ENCODE measurements at regions not wholly inside any gene's neighbourhood (a gene's known extent, or its start where the extent isn't known, plus 50 kb on each side); places are given as distances from the start of the nearest gene placed in this dataset.
A peak's percentile ranks its signal among the peaks of the same experiment; 100 is the strongest.
"Not testable (repeated sequence)": the region's sequence is repeated elsewhere in the genome, so short reads cannot be mapped to it uniquely, and the experiment has no call there.

- DNase-seq: no peak
Measured at GRCh38 chr5:17989567-17990563, 355.6 kb downstream of the TAF11L14 start.

- DNase-seq: no peak
Measured at GRCh38 chr5:17991775-17992174, 357.5 kb downstream of the TAF11L14 start.

GRCh38 chr5:17992291-17992690, 358.0 kb downstream of the TAF11L14 start:
- DNase-seq: no peak

GRCh38 chr5:17995997-17996396, 361.7 kb downstream of the TAF11L14 start:
- peak; percentile 44 for DNase-seq

- no peak for DNase-seq
Measured at GRCh38 chr5:17999858-18000257, 365.6 kb downstream of the TAF11L14 start.

- peak; percentile 54 for DNase-seq
Measured at GRCh38 chr5:18000744-18001143, 366.5 kb downstream of the TAF11L14 start.

GRCh38 chr5:18003312-18003711, 369.1 kb downstream of the TAF11L14 start:
- DNase-seq: no peak

- no peak for DNase-seq
Measured at GRCh38 chr5:18003784-18004183, 369.5 kb downstream of the TAF11L14 start.

GRCh38 chr5:18006235-18006634, 372.0 kb downstream of the TAF11L14 start:
- not testable (repeated sequence) for DNase-seq

- no peak for DNase-seq
Measured at GRCh38 chr5:18008940-18009339, 374.7 kb downstream of the TAF11L14 start.

- DNase-seq: no peak
Measured at GRCh38 chr5:18010053-18010452, 375.8 kb downstream of the TAF11L14 start.

GRCh38 chr5:18018472-18018871, 384.2 kb downstream of the TAF11L14 start:
- no peak for DNase-seq

- no peak for DNase-seq
Measured at GRCh38 chr5:18023275-18023674, 389.0 kb downstream of the TAF11L14 start.

GRCh38 chr5:18023986-18024385, 389.7 kb downstream of the TAF11L14 start:
- no peak for DNase-seq

GRCh38 chr5:18024542-18024941, 390.3 kb downstream of the TAF11L14 start:
- no peak for DNase-seq

GRCh38 chr5:18027241-18027867, 393.1 kb downstream of the TAF11L14 start:
- DNase-seq: no peak

GRCh38 chr5:18028036-18028435, 393.8 kb downstream of the TAF11L14 start:
- no peak for DNase-seq

- DNase-seq: no peak
Measured at GRCh38 chr5:18032744-18033143, 398.5 kb downstream of the TAF11L14 start.

- DNase-seq: no peak
Measured at GRCh38 chr5:18036531-18036930, 402.3 kb downstream of the TAF11L14 start.

- no peak for DNase-seq
Measured at GRCh38 chr5:18037718-18038117, 403.5 kb downstream of the TAF11L14 start.

GRCh38 chr5:18043344-18043743, 409.1 kb downstream of the TAF11L14 start:
- no peak for DNase-seq

- no peak for DNase-seq
Measured at GRCh38 chr5:18048449-18048848, 414.2 kb downstream of the TAF11L14 start.

GRCh38 chr5:18050345-18050744, 416.1 kb downstream of the TAF11L14 start:
- DNase-seq: no peak

- DNase-seq: peak; percentile 17
Measured at GRCh38 chr5:18050776-18051175, 416.5 kb downstream of the TAF11L14 start.

Measured in hematopoietic multipotent progenitor cell treated with erythropoietin and hydrocortisone succinate and interleukin-3 and kit ligand, for 6 days (in vitro differentiated cells).